Small intestine (tissue), 7 donors: ENCODE measurements at regions not wholly inside any gene's neighbourhood (a gene's known extent, or its start where the extent isn't known, plus 50 kb on each side); places are given as distances from the start of the nearest gene placed in this dataset.

Source experiments
- DNase-seq, 2 donors: peaks; one replicate each; pipeline versions ENCODE4 v3.0.0 to v3.0.0-alpha.2; 2013
- FAIRE-seq: peaks from 2 replicates; lab custom pipeline; 2012; peaks lifted over from hg19 to GRCh38; lab: Jason Lieb, UNC
- H3K27ac ChIP-seq, 3 donors: one replicate each; pipeline ENCODE4 v1.5.1; 2013; ENCODE audit warnings: low read length in 2 of 3, mild to moderate bottlenecking in 2 of 3, control low read depth in 1 of 3, inconsistent platforms in 1 of 3, low read depth in 1 of 3, moderate library complexity in 1 of 3
- H3K27me3 ChIP-seq, 3 donors: one replicate each; pipeline ENCODE4 v1.6.1; 2013; ENCODE audit warnings: low read length in 3 of 3, inconsistent platforms in 1 of 3; ENCODE audit not compliant: control insufficient read depth in 3 of 3, insufficient read depth in 3 of 3
- H3K36me3 ChIP-seq, 3 donors: one replicate each; pipeline ENCODE4 v1.6.1; 2013; ENCODE audit warnings: low read length in 3 of 3, inconsistent platforms in 1 of 3, low read depth in 1 of 3, mild to moderate bottlenecking in 1 of 3, moderate library complexity in 1 of 3; ENCODE audit not compliant: control insufficient read depth in 3 of 3, insufficient read depth in 2 of 3
- H3K4me1 ChIP-seq, 3 donors: one replicate each; pipeline ENCODE4 v1.6.1; 2013; ENCODE audit warnings: low read length in 2 of 3, inconsistent platforms in 1 of 3, low read depth in 1 of 3, mild to moderate bottlenecking in 1 of 3, moderate library complexity in 1 of 3; ENCODE audit not compliant: control insufficient read depth in 3 of 3, insufficient read depth in 2 of 3
- H3K4me3 ChIP-seq, 3 donors: one replicate each; pipeline ENCODE4 v1.5.1; 2013; ENCODE audit warnings: low read length in 3 of 3, control low read depth in 1 of 3, inconsistent platforms in 1 of 3, low read depth in 1 of 3, mild to moderate bottlenecking in 1 of 3, moderate library complexity in 1 of 3
- H3K9me3 ChIP-seq, 2 donors: one replicate each; pipeline ENCODE4 v1.6.1; 2013; ENCODE audit warnings: low read depth in 1 of 2, low read length in 1 of 2; ENCODE audit not compliant: control insufficient read depth in 2 of 2, insufficient read depth in 1 of 2
- WGBS, 3 donors: extraction: QIAGEN DNeasy Blood & Tissue Kit; methylation state at CpG; one replicate each; pipeline ENCODE4 v1.1.7; 2013; 5-methylcytosine and 5-hydroxymethylcytosine counted together
- donor health status: healthy with polysubstance abuse.
- donor health status: control.
- donor health status: control.
- donor health status: Bipolar disorder and iron deficiency.
- donor health status: healthy.

GRCh38 chr6:168201799-168202198, 117.8 kb downstream of the DACT2 start:
- H3K27me3 ChIP-seq, result no peaks in the 10 kb centered on the region
- no peaks in the 10 kb centered on the region for H3K36me3 ChIP-seq
- peaks cover 0 to 8% (median 0%) of the 10 kb centered on the region in 3 donors for H3K4me1 ChIP-seq
- H3K9me3 ChIP-seq, result peaks cover 0 to 2% of the 10 kb centered on the region in 2 donors
- no peak overlapping the region for H3K4me3 ChIP-seq
- 78 to 94% (median 85%) methylated on average over 5 of the region's 5 CpGs for WGBS, 3 donors
- FAIRE-seq, result no peak
- H3K27ac ChIP-seq, result no peak overlapping the region
- no peak for DNase-seq

GRCh38 chr6:168201383-168201782, 118.2 kb downstream of the DACT2 start:
- DNase-seq, result peak; percentile 30 to 45
- Histone ChIP-seq H3K36me3 (no peaks in the 10 kb centered on the region), H3K4me3 (no peak overlapping the region), H3K27me3 (no peaks in the 10 kb centered on the region), H3K4me1 (peaks cover 0 to 8% (median 0%) of the 10 kb centered on the region in 3 donors), H3K27ac (peak overlapping the region in 1 of 3 donors; percentile 29), H3K9me3 (peaks cover 0 to 2% of the 10 kb centered on the region in 2 donors)
- WGBS, 3 donors, result 19 to 44% (median 28%) methylated on average over 7 of the region's 7 CpGs
- FAIRE-seq, result no peak

GRCh38 chr6:168200571-168201134, 118.9 kb downstream of the DACT2 start:
- Histone ChIP-seq H3K9me3 (peaks cover 0 to 2% of the 10 kb centered on the region in 2 donors), H3K4me1 (peaks cover 0 to 8% (median 0%) of the 10 kb centered on the region in 3 donors), H3K27ac (peak overlapping the region in 1 of 3 donors; percentile 29), H3K27me3 (no peaks in the 10 kb centered on the region), H3K4me3 (no peak overlapping the region), H3K36me3 (no peaks in the 10 kb centered on the region)
- no peak for FAIRE-seq
- 68 to 83% (median 70%) methylated on average over 8 of the region's 8 CpGs for WGBS, 3 donors
- peak; percentile 50 to 76 for DNase-seq

- Histone ChIP-seq H3K27me3 (no peaks in the 10 kb centered on the region), H3K9me3 (peaks cover 0 to 2% of the 10 kb centered on the region in 2 donors), H3K4me3 (no peak overlapping the region), H3K36me3 (no peaks in the 10 kb centered on the region), H3K4me1 (peaks cover 0 to 8% (median 0%) of the 10 kb centered on the region in 3 donors), H3K27ac (no peak overlapping the region)
- DNase-seq (no peak), FAIRE-seq (no peak)
- 83 to 84% (median 84%) methylated on average over 21 of the region's 21 CpGs for WGBS, 3 donors
Measured at GRCh38 chr6:168198302-168199180, 119.5 kb upstream of the FRMD1 start.

- Histone ChIP-seq H3K9me3 (peaks cover 0 to 2% of the 10 kb centered on the region in 2 donors), H3K4me1 (peaks cover 0 to 8% (median 0%) of the 10 kb centered on the region in 3 donors), H3K4me3 (no peak overlapping the region), H3K27ac (no peak overlapping the region), H3K36me3 (no peaks in the 10 kb centered on the region), H3K27me3 (no peaks in the 10 kb centered on the region)
- 76 to 93% (median 92%) methylated on average over 10 of the region's 10 CpGs for WGBS, 3 donors
- DNase-seq, result no peak
- no peak for FAIRE-seq
Measured at GRCh38 chr6:168197636-168198301, 118.8 kb upstream of the FRMD1 start.

GRCh38 chr6:168196881-168197635, 118.0 kb upstream of the FRMD1 start:
- no peaks in the 10 kb centered on the region for H3K27me3 ChIP-seq
- no peak overlapping the region for H3K27ac ChIP-seq
- DNase-seq (no peak), FAIRE-seq (no peak)
- H3K4me3 ChIP-seq, result no peak overlapping the region
- peaks cover 0 to 8% (median 0%) of the 10 kb centered on the region in 3 donors for H3K4me1 ChIP-seq
- WGBS, 3 donors, result 59 to 80% (median 71%) methylated on average over 25 of the region's 25 CpGs
- peaks cover 0 to 2% of the 10 kb centered on the region in 2 donors for H3K9me3 ChIP-seq
- H3K36me3 ChIP-seq, result no peaks in the 10 kb centered on the region

- Histone ChIP-seq H3K27ac (no peak overlapping the region), H3K36me3 (no peaks in the 10 kb centered on the region), H3K4me1 (peaks cover 0 to 6% (median 0%) of the 10 kb centered on the region in 3 donors), H3K27me3 (no peaks in the 10 kb centered on the region), H3K4me3 (no peak overlapping the region), H3K9me3 (peaks cover 0 to 2% of the 10 kb centered on the region in 2 donors)
- WGBS, 3 donors, result 14 to 45% (median 23%) methylated on average over 14 of the region's 14 CpGs
- DNase-seq (peak; percentile 12 to 55), FAIRE-seq (no peak)
Measured at GRCh38 chr6:168196385-168196860, 117.4 kb upstream of the FRMD1 start.
